ENCODE measurements at regions not wholly inside any gene's neighbourhood (a gene's known extent, or its start where the extent isn't known, plus 50 kb on each side); places are given as distances from the start of the nearest gene placed in this dataset.
"Not testable (repeated sequence)": the region's sequence is repeated elsewhere in the genome, so short reads cannot be mapped to it uniquely, and the experiment has no call there.

DNA sequence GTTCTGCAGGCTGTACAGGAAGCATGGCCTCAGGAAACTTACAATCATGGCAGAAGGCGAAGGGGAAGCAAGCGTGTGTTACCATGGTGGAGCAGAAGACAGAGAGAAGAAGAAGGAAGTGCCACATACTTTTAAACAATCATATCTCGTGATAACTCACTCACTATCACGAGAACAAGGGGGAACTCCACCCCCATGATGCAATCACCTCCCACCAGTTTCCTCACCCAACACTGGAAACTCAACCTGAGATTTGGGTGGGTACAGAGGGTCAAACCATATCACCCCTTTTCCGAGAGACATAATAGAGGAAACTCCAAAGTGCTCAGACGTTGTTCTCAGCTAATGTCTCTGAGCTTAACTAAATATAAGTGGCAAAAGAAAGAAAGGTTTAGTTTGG is 186.3 kb upstream of the MME start:
- DNase-seq: no peak

DNA sequence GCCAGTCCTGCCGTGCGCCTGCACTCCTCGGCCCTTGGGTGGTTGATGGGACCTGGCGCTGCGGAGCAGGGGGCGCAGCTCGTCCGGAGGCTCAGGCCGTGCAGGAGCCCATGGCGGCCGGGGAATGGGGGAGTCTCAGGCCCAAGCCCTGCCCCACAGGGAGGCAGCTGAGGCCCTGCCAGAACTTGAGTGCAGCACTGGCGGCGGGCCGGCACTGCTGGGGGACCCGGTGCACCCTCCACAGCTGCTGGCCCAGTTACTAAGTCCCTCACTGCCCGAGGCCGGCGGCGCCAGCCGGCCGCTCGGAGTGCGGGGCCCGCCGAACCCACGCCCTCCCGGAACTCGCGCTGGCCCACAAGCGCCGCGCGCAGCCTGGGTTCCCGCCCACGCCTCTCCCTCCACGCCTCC is 190.9 kb upstream of the MME start:
- no peak for DNase-seq

DNA sequence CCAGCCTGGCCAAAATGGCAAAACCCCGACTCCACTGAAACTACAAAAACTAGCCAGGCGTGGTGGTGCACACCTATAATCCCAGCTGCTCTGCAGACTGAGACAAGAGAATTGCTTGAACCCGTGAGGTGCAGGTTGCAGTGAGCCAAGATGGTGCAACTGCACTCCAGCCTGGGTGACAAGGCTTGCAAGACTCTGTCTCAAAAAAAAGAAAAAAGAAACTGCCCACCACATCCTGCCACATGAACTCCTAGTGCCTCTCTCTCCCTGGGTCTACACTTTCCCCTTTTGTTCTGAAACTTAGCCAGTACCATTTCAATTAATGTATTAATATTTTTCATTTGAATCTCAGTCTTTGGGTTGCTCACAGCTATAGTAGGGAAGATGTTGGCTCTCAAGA is 192.2 kb upstream of the MME start:
- DNase-seq: no peak

DNA sequence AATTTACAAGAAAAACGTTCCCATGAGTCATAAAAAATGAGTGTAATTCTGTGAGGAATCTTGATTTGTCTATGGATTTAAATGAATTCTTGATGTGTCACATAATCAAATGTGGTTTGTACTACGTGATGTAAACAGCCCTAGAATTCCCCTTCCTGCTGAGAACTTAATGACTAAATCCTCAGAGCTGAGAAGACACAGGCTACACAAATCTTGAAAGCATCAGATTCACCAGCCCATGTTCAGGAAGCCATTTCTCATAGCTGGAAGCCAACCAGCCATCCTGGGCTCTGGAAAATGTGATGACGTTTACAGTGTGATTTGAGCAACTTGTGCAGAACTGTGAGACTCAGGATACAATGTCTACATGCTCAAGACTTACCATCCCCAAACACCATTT is 193.7 kb upstream of the MME start:
- no peak for DNase-seq

DNA sequence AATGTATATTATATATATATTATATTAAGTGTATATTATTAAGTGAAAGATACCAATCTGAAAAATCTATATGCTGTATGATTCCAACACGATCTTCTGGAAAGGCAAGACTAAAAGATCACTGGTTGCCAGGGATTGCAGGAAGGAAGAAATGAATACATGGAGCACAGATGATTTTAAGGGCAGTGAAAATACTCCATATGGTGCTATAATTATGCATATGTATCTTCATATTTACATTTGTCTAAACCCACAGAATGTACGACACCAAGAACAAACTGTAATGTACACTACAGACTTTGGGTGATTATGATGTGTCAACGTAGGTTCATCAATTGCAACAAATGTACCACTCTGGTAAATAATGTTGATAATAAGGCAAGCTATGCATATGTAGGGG is 194.7 kb upstream of the MME start:
- no peak for DNase-seq

DNA sequence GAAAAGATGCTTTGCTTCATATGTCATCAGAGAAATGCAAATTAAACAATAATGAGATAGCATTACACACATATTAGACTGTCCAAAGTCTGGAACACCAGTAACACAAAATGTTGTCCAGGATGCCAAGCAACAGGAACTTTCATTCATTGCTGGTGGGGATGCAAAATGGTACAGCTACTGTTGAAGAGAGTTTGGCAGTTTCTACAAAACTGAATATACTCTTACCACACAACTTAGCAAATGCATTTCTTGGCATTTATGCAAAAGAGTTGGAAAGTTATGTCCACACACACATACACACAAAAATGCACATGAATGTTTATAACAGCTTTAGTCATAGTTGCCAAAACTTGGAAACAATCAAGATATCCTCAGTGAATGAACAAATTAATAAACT is 195.2 kb upstream of the MME start:
- no peak for DNase-seq

DNA sequence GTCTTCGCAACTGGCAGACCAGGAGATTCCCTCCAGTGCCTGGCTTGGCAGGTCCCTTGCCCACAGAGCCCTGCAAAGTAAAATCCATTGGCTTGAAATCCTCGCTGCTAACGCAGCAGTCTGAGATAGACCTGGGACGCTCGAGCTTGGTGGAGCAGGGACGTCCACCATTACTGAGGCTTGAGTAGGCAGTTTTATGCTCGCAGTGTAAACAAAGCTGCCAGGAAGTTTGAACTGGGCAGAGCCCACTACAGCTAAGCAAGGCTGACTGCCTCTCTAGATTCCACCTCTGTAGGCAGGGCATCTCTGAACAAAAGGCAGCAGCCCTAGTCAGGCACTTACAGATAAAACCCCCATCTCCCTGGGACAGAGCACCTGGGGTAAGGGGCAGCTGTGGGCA is 205.0 kb upstream of the MME start:
- DNase-seq: no peak

DNA sequence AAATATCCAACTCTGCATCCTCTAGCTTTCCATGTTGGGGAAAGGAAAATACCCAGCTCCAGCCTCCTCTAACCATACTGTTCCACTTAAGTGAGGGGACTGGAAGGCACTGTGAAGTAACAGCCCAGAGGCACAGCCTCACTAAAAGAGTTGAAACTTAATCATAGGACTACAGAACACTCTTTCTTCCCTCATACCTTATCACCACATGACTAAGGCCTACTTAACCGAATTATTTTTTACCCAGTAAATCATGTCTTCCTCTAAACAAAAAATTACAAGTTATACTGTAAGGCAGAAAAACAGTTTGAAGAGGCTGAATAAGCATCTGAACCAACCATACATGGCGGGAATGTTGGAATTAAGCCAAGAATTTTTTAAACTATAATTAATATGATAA is 207.4 kb upstream of the MME start:
- no peak for DNase-seq

DNA sequence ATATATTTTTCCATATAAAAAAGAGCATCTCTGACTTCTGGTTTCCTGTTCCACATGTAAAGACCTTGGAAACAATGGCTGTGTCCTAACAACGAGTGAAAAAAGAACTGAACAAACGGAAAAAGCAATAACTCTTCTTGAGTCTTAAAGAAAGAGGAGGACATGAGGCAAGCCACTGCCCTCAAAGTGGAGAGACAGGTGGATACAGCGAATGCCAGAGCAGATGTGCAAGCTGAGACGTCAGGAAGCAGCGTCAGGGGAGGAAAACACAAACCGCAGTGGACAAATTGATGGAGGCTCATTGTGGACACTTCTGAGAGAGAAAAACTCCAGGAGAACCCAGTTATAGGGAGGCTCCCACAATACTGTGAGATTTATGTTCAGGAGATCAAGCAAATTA is 208.0 kb upstream of the MME start:
- no peak for DNase-seq

DNA sequence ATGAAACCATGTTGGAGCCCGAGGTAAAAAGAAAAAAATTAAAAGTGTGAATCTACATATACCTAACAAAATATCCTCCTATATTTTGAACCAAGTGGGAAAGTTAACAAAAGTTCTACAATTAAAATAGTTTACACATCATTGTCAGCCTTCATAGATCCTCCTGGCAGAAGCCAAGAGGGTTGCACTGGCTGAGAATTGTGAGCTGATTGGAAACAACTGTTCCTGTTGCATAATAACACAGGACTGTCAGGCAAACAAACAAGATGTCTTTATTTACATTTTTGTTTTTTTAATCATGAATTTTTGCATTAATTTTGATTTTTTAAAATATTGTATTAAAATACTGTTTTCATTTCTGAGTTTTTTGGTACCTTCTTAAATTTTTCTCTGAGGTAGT is 215.2 kb upstream of the MME start:
- DNase-seq: no peak

DNA sequence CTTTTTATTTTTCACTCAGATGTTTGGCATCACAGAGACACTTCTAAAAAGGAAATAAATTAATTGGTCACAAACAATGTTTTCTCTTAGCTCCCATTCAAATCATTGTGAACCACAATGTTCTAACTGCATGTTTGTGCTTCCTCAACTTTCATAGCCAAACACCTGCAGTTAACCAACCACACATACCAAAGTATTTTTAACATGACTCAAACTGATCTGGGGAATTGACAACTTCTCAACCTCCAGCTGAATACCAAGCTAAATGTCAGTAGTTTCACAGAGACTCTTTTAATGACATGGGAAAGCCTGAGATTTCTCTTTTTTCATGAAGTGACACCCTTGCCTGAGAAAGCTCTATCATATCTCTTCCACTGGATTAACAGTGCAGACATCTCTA is 217.9 kb upstream of the MME start:
- no peak for DNase-seq

DNA sequence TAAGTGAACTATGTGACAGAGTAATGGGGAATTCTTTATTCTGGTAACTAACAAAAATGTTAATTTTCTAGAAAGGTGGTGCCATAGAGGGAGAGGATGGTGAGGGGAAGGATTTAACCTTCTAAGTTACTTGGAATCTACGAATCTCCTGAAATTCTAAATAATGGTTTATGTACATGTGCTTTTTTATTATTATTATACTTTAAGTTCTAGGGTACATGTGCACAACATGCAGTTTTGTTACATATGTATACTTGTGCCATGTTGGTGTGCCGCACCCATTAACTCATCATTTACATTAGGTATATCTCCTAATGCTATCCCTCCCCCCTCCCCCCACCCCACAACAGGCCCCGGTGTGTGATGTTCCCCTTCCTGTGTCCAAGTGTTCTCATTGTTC is 227.1 kb upstream of the MME start:
- DNase-seq: not testable (repeated sequence)

DNA sequence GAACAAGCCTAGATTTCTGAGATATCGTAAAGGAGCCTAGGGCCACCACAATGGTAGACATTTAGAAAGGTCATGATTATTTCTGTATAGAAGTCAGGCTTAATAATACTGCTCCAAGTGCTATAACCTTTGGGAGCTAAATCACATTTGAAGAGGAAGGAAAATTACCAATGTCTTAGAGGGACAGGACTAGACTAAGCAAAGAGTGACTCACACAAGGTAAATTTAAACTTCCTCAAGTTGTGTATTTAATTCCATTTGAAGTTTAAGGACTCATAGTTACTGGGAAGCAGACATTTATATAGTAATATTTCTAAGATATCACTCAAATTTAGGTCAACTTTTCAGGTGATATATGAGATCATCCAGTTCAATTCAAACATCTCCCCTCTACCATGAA is 227.6 kb upstream of the MME start:
- no peak for DNase-seq

DNA sequence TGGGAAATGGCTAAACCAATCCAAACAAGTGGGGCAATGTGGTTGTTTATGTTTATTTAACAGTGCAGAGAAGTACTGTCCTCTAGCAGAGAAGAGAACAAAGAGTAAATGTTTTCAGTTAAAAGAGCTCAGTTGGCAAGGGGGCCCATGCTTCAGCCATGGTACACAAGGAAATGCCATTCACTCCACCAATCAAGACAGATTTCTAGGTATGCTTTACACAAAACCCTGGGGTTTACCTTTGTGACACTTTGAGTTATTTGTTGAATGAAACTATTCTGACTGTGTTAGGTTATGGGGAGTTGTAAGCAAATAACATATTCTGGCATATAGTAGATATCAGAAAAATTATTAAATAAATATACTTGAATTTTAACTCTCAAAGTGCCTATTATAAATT is 228.5 kb upstream of the MME start:
- DNase-seq: no peak

DNA sequence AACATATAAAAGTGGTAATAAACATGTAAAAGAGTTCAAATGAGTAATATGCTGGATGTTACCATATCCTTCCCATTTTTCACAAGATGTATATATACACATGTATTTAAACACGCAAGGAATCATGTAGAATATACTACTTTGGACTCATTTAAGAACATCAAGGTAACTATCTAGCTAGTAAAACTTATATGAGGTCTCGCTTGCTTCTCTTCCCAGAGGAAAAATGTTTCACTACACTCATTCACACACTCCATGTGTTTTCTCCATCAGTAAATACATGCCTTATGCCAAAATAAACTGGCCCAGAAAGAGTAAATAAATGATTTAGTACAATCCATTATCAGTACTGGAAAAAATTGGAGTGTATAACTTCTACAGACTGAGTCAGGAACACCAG is 229.2 kb upstream of the MME start:
- DNase-seq: no peak

DNA sequence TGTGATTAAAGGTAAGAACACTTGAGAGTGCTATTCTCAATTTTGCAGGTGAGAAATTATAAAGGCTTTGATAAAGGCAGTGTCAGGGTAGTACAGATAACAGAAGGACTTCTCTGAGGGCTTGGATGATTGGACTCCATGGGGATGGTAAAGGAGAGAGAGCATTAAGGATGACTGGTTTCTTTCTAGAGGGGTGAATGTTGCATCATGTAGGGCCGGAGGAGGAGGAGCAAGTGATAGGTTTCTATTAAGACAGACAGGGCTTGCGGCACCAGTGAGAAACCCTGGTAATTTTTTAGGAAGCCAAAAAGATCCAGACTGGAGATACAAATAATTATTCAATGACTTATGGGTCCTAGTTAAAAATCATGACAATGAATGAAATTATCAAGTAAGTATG is 230.7 kb upstream of the MME start:
- no peak for DNase-seq

DNA sequence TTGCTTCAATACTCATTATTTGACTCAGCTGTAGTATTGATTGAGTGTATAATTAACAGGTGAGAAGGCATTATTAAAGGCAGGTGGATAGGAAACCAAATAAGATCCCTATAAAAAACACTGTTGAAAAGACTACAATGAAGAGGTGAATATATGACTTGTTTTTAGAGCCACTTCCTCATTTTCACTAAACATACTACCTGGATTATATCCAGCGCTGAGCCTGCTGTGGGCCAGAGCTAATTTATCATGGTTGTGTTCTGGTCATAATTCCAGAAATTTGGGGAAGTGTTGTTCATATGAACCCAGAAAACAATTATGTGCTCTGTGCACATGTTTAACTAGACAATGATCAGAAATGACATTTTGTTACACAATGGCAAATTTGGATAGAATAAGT is 235.3 kb upstream of the MME start:
- DNase-seq: no peak

DNA sequence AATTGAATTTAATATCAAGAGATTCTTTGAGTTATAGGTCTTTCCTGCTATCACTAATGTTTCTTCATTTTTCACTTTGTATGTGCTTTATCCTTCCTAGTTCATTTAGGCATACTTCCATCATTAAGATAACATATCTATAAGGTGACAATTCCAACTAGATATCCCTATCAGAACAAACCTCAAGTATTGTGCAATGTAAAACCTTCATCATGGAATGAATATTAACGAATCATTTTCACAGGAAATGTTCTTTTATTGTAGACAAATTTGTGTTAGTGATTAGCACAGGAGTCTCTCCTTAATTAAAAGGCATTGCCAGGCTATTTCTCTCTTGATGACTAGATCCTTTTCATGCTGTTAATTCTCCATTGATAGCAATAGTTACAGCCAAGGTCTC is 236.5 kb upstream of the MME start:
- no peak for DNase-seq

DNA sequence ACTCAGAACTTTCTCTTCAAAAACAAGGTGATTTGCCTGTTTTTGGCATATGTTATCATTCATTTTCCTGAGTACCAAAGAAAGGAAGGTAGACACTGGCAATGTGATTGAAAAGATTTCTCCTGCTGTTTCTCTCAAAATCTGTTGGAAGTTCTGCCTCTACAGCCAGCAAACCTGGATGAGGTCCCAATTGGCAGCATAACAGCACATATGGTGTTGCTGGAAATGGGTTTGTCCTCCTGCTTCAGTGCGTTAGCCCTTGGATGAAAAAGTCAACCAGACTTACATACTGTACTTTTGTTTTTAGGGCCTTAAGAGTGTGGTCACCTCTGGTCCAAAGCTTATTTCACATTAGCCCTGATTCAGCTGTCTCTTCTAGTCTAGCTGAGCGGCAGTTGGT is 237.6 kb upstream of the MME start:
- DNase-seq: no peak

DNA sequence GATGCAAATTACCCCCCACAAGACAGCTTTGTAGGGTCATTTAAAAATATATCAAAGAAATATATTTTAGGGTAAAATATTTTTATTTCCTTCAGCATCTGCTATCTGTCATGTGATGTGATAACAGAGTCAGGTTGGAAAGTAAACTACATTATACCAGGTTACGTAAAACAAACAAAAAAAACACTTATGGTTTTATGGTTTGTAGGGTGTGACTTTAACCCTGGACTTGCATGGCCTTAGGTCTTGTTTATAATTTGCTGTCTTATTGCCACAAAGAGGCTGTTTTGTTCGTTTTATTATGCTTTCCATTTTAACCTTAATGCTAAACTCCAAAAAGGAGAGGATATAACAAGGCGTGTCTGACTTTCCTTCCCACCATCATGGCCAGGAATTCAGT is 244.5 kb upstream of the MME start:
- DNase-seq: no peak

DNA sequence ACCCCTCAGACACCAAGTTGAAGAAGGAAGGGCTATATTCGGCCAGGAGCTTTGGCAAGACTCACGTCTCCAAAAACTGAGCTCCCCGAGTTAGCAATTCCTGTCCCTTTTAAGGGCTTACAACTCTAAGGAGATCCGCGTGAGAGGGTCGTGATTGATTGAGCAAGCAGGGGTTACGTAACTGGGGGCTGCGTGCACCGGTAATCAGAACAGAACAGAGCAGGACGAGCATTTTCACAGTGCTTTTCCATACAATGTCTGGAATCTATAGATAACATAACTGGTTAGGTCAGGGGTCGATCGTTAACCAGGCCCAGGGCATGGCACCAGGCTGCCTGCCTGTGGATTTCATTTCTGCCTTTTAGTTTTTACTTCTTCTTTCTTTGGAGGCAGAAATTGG is 245.3 kb upstream of the MME start:
- not testable (repeated sequence) for DNase-seq

DNA sequence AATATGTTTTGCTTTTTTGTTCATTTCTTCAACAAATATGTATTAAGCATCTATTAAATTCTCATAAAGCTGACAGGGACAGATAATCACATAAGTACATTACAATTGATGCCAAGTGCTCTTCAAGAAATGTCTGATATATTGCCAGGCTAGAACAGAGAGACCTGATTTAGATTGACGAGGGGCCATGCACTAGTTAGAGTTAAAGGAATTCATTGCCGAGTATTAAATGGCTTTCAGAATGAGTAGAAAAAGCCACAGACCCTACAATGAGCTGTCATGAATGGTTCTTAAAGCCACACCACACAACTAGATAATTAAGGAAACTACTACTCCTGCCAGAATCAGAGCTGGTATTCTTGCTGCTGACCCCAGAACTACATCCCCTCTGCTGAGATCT is 250.2 kb upstream of the MME start:
- no peak for DNase-seq

DNA sequence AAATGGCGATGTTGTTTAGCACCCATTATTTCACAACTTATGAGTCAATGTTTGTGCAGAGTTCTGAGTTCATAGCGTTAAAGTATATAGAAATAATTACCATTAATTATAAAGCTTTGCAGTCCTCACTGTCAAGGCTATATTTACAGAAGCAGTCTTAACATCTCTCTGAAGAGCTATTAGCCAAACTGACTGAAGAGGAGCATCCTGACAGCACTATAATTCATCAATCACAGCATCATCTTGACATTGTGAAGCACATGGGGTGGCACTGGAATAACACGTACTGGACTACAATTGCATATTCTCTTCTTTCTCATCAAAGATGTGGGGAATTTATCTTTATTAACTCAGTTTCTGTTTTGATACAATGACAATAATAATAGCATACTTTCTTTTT is 260.6 kb upstream of the MME start:
- no peak for DNase-seq

DNA sequence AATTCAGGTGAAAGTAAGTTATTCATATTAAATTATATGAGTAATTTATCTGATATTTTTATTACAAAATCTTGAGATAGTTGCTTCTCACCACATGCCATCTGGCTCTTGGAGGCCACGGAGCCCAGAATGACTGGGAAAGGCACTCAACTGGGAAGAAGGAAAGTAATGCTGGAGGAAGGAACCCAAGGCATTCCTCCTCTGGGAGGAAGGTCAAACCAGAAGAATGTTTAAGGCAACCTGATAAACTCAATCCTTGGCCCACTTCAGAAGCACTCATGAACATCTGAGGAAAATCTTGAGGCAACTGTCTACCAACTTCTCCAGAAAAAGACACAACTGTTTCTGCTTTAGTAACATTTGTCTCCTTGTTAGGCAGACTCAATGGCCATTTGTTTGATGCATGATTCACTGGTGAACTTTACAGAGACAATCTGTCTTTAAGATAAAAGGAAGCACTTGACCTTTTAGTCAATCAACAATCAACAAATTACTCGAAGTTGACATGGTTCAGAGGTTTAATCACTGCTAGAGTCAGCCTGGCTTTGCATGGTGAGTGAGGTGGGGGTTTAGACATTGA is 261.4 kb upstream of the MME start:
- DNase-seq: no peak

DNA sequence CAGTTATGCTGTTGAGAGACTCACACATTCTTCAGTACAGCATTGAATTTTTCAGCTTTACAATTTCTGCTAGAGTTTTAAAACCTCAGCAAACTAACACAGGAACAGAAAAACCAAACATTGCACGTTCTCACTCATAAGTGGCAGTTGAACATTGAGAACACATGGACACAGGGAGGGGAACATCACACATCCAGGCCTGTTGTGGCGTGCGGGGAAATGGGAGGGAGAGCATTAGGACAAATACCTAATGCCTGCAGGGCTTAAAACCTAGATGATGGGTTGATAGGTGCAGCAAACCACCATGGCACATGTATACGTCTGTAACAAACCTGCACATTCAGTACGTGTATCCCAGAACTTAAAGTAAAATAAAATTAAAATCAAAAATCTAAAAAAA is 270.1 kb upstream of the MME start:
- not testable (repeated sequence) for DNase-seq

DNA sequence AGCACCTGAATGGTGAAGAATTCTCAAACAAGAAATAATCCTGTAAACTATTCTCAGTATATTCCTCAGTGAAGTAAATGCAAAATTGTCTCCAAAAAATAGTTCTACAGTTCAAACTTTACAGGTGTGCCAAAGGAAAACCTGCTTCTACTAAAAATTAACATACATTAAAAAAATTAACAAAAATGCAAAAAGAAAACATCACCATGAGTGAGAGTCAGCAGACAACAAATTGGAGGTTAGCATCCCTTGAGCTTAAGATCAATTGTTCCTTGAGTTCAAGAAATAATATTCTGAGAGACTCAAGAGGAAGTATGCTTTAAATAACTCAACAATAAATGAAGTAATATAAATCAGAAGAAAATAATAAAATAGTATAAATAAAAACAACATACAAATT is 278.4 kb upstream of the MME start:
- no peak for DNase-seq
